MM.1S (cell line): ENCODE measurements at regions not wholly inside any gene's neighbourhood (a gene's known extent, or its start where the extent isn't known, plus 50 kb on each side); places are given as distances from the start of the nearest gene placed in this dataset.

ENCODE experiments used
- DNase-seq: peaks from one replicate; pipeline ENCODE4 v3.0.0-alpha.2; 2015
- H2AFZ ChIP-seq: fragments of 300-600 bp; sonication (generic); 2 replicates; pipeline ENCODE4 v1.6.0; 2016; ENCODE audit warnings: antibody characterized with exemption, low read length
- H3F3A ChIP-seq: fragments of 300-600 bp; sonication (generic); 2 replicates; pipeline ENCODE4 v1.6.1; 2016; ENCODE audit warnings: mild to moderate bottlenecking, antibody characterized with exemption, low read length, moderate library complexity, mixed read lengths; ENCODE audit not compliant: insufficient read depth
- H3K27ac ChIP-seq: fragments of 300-600 bp; sonication (generic); 2 replicates; pipeline ENCODE4 v1.5.1; 2016; ENCODE audit warnings: mild to moderate bottlenecking, low read length
- H3K27me3 ChIP-seq: fragments of 300-600 bp; sonication (generic); replicated peaks from 2 replicates; pipeline ENCODE4 v1.6.0; 2016; ENCODE audit warnings: low read length; ENCODE audit not compliant: insufficient read depth
- H3K36me3 ChIP-seq: fragments of 300-600 bp; sonication (generic); replicated peaks from 2 replicates; pipeline ENCODE4 v1.6.1; 2016; ENCODE audit warnings: mild to moderate bottlenecking, low read length, mixed read lengths; ENCODE audit not compliant: insufficient read depth
- H3K4me1 ChIP-seq: fragments of 300-600 bp; sonication (generic); 2 replicates; pipeline ENCODE4 v1.6.1; 2016; ENCODE audit warnings: low read length, mixed read lengths
- H3K4me2 ChIP-seq: fragments of 300-600 bp; sonication (generic); 2 replicates; pipeline ENCODE4 v1.6.0; 2016; ENCODE audit warnings: low read depth, low read length
- H3K4me3 ChIP-seq: fragments of 300-600 bp; sonication (generic); 2 replicates; pipeline ENCODE4 v1.5.1; 2016; ENCODE audit warnings: low read length, mixed read lengths
- H3K79me2 ChIP-seq: fragments of 300-600 bp; sonication (generic); 2 replicates; pipeline ENCODE4 v1.6.1; 2016; ENCODE audit warnings: mixed run types, low read length, mixed read lengths
- H3K9ac ChIP-seq: fragments of 300-600 bp; sonication (generic); 2 replicates; pipeline ENCODE4 v1.6.1; 2016; ENCODE audit warnings: low read length, mixed read lengths
- H3K9me2 ChIP-seq: fragments of 300-600 bp; sonication (generic); replicated peaks from 2 replicates; pipeline ENCODE4 v1.6.1; 2016; ENCODE audit warnings: mild to moderate bottlenecking, low read length, mixed read lengths; ENCODE audit not compliant: insufficient read depth
- H3K9me3 ChIP-seq: fragments of 300-600 bp; sonication (generic); replicated peaks from 2 replicates; pipeline ENCODE4 v1.6.1; 2016; ENCODE audit warnings: mild to moderate bottlenecking, low read length, mixed read lengths; ENCODE audit not compliant: insufficient read depth
- H4K20me1 ChIP-seq: fragments of 300-600 bp; sonication (generic); 2 replicates; pipeline ENCODE4 v1.6.1; 2016; ENCODE audit warnings: mild to moderate bottlenecking, low read length, moderate library complexity, mixed read lengths; ENCODE audit not compliant: insufficient read depth
- CTCF ChIP-seq: fragments of 300-600 bp; sonication (generic); IDR thresholded peaks from 2 replicates; pipeline ENCODE4 v1.5.1; 2016; ENCODE audit warnings: antibody characterized with exemption, low read length, mixed read lengths
- EZH2 ChIP-seq: fragments of 300-600 bp; sonication (generic); optimal IDR thresholded peaks from 2 replicates; pipeline ENCODE3; 2017; ENCODE audit warnings: low read depth, mild to moderate bottlenecking, antibody characterized with exemption, low read length, mixed read lengths
- EZH2phosphoT487 ChIP-seq: fragments of 300-600 bp; sonication (generic); IDR thresholded peaks from 2 replicates; pipeline ENCODE4 v1.6.1; 2018; ENCODE audit warnings: antibody characterized with exemption, low read length

GRCh38 chr18:77969972-77970371 lies 720.3 kb downstream of the GALR1 start:
- Histone ChIP-seq H3K4me2 (no peak overlapping the region), H3K36me3 (no peaks in the 10 kb centered on the region), H3K27me3 (no peaks in the 10 kb centered on the region), H3K9ac (no peak overlapping the region), H2AFZ (no peak overlapping the region), H4K20me1 (no peaks in the 10 kb centered on the region), H3K9me3 (no peaks in the 10 kb centered on the region), H3K4me1 (no peaks in the 10 kb centered on the region), H3F3A (no peaks in the 10 kb centered on the region), H3K9me2 (no peaks in the 10 kb centered on the region), H3K79me2 (no peaks in the 10 kb centered on the region), H3K4me3 (no peak overlapping the region), H3K27ac (no peak overlapping the region)
- no peak for TF ChIP-seq CTCF
- TF ChIP-seq EZH2: no peak
- TF ChIP-seq EZH2phosphoT487: no peak
- no peak for DNase-seq

- Histone ChIP-seq H3K36me3 (no peaks in the 10 kb centered on the region), H3K27ac (no peak overlapping the region), H3K9ac (no peak overlapping the region), H3F3A (no peaks in the 10 kb centered on the region), H3K4me3 (no peak overlapping the region), H3K4me2 (no peak overlapping the region), H2AFZ (no peak overlapping the region), H3K9me2 (no peaks in the 10 kb centered on the region), H3K4me1 (no peaks in the 10 kb centered on the region), H4K20me1 (no peaks in the 10 kb centered on the region), H3K9me3 (no peaks in the 10 kb centered on the region), H3K27me3 (no peaks in the 10 kb centered on the region), H3K79me2 (no peaks in the 10 kb centered on the region)
- DNase-seq: no peak
- TF ChIP-seq CTCF: no peak
- no peak for TF ChIP-seq EZH2
- TF ChIP-seq EZH2phosphoT487: no peak
Observed at GRCh38 chr18:77970814-77971213, 721.2 kb downstream of the GALR1 start.

- Histone ChIP-seq H3K27me3 (no peaks in the 10 kb centered on the region), H3K9me3 (no peaks in the 10 kb centered on the region), H2AFZ (no peak overlapping the region), H3K27ac (no peak overlapping the region), H3K4me1 (no peaks in the 10 kb centered on the region), H3F3A (no peaks in the 10 kb centered on the region), H3K4me2 (no peak overlapping the region), H3K36me3 (no peaks in the 10 kb centered on the region), H3K9ac (no peak overlapping the region), H4K20me1 (no peaks in the 10 kb centered on the region), H3K79me2 (no peaks in the 10 kb centered on the region), H3K9me2 (no peaks in the 10 kb centered on the region), H3K4me3 (no peak overlapping the region)
- TF ChIP-seq CTCF (no peak), EZH2 (no peak), EZH2phosphoT487 (no peak)
- no peak for DNase-seq
Observed at GRCh38 chr18:77973745-77974144, 724.1 kb downstream of the GALR1 start.

GRCh38 chr18:77974329-77974728 lies 724.7 kb downstream of the GALR1 start:
- Histone ChIP-seq H3K9me2 (no peaks in the 10 kb centered on the region), H3K9ac (no peak overlapping the region), H3K36me3 (no peaks in the 10 kb centered on the region), H3K27me3 (no peaks in the 10 kb centered on the region), H2AFZ (no peak overlapping the region), H3K9me3 (no peaks in the 10 kb centered on the region), H3F3A (no peaks in the 10 kb centered on the region), H4K20me1 (no peaks in the 10 kb centered on the region), H3K4me3 (no peak overlapping the region), H3K27ac (no peak overlapping the region), H3K4me2 (no peak overlapping the region), H3K79me2 (no peaks in the 10 kb centered on the region), H3K4me1 (no peaks in the 10 kb centered on the region)
- no peak for DNase-seq
- TF ChIP-seq EZH2: no peak
- TF ChIP-seq CTCF: no peak
- TF ChIP-seq EZH2phosphoT487: no peak
